Trophoblast cell (in vitro differentiated cells and primary cell): ENCODE measurements at regions not wholly inside any gene's neighbourhood (a gene's known extent, or its start where the extent isn't known, plus 50 kb on each side); places are given as distances from the start of the nearest gene placed in this dataset.

ENCODE experiments used
- DNase-seq, 2 donors: peaks; one replicate each; pipeline ENCODE4 v3.0.0-alpha.2; 2016
- H2AFZ ChIP-seq: 2 replicates; pipeline ENCODE4 v1.6.1; 2013; ENCODE audit warnings: low read length, moderate library complexity, mild to moderate bottlenecking; ENCODE audit not compliant: insufficient read depth, poor library complexity
- H2AK5ac ChIP-seq: 2 replicates; pipeline ENCODE4 v1.6.1; 2013; ENCODE audit warnings: mild to moderate bottlenecking, low read length
- H2BK120ac ChIP-seq: 2 replicates; pipeline ENCODE4 v1.6.1; 2013; ENCODE audit warnings: low read length, mild to moderate bottlenecking, moderate library complexity; ENCODE audit not compliant: insufficient read depth, poor library complexity
- H2BK12ac ChIP-seq: 2 replicates; pipeline ENCODE4 v1.6.1; 2013; ENCODE audit warnings: mild to moderate bottlenecking, low read length, moderate library complexity
- H2BK5ac ChIP-seq: 2 replicates; pipeline ENCODE4 v1.6.1; 2013; ENCODE audit warnings: low read length, low read depth, moderate library complexity, mild to moderate bottlenecking; ENCODE audit not compliant: poor library complexity
- H3K14ac ChIP-seq: 2 replicates; pipeline ENCODE4 v1.6.1; 2013; ENCODE audit warnings: mild to moderate bottlenecking, low read length
- H3K18ac ChIP-seq: 2 replicates; pipeline ENCODE4 v1.6.1; 2013; ENCODE audit warnings: mild to moderate bottlenecking, low read length
- H3K23ac ChIP-seq: 2 replicates; pipeline ENCODE4 v1.6.1; 2013; ENCODE audit warnings: low read length
- H3K27ac ChIP-seq: 2 replicates; pipeline ENCODE4 v1.5.1; 2013; ENCODE audit warnings: low read depth, mild to moderate bottlenecking, inconsistent platforms, low read length, moderate library complexity
- H3K27me3 ChIP-seq: 2 replicates; pipeline ENCODE4 v1.6.1; 2013; ENCODE audit warnings: inconsistent platforms, mild to moderate bottlenecking, low read length, moderate library complexity; ENCODE audit not compliant: insufficient read depth
- H3K36me3 ChIP-seq, 2 experiments: 1 replicate in 1 of 2; 2 replicates in 1 of 2; pipeline ENCODE4 v1.6.1; 2013; ENCODE audit warnings: low read length in 2 of 2, mild to moderate bottlenecking in 2 of 2, moderate library complexity in 1 of 2; ENCODE audit not compliant: insufficient read depth in 2 of 2, control insufficient read depth in 1 of 2
- H3K4ac ChIP-seq: 2 replicates; pipeline ENCODE4 v1.6.1; 2013; ENCODE audit warnings: low read depth, mild to moderate bottlenecking, low read length, moderate library complexity
- H3K4me1 ChIP-seq, 2 experiments: 1 replicate in 1 of 2; 2 replicates in 1 of 2; pipeline ENCODE4 v1.6.1; 2013; ENCODE audit warnings: low read length in 2 of 2, mild to moderate bottlenecking in 2 of 2, moderate library complexity in 1 of 2; ENCODE audit not compliant: insufficient read depth in 2 of 2, control insufficient read depth in 1 of 2
- H3K4me2 ChIP-seq: 2 replicates; pipeline ENCODE4 v1.6.1; 2013; ENCODE audit warnings: inconsistent platforms, mild to moderate bottlenecking, low read length, moderate library complexity
- H3K4me3 ChIP-seq: 2 replicates; pipeline ENCODE4 v1.5.1; 2013; ENCODE audit warnings: mild to moderate bottlenecking, low read depth, low read length, inconsistent platforms
- H3K79me1 ChIP-seq: one replicate; pipeline ENCODE4 v1.6.1; 2013; ENCODE audit warnings: low read length
- H3K79me2 ChIP-seq: 2 replicates; pipeline ENCODE4 v1.6.1; 2013; ENCODE audit warnings: low read length, mild to moderate bottlenecking; ENCODE audit not compliant: control insufficient read depth, insufficient read depth, poor library complexity
- H3K9ac ChIP-seq: 2 replicates; pipeline ENCODE4 v1.6.1; 2013; ENCODE audit warnings: mild to moderate bottlenecking, low read length
- H3K9me3 ChIP-seq: 2 replicates; pipeline ENCODE4 v1.6.1; 2013; ENCODE audit warnings: low read depth, mild to moderate bottlenecking, control low read depth, inconsistent platforms, low read length; ENCODE audit not compliant: insufficient read depth
- H4K12ac ChIP-seq: 2 replicates; pipeline ENCODE4 v1.6.1; 2013; ENCODE audit warnings: low read depth, mild to moderate bottlenecking, low read length, moderate library complexity
- H4K8ac ChIP-seq: 2 replicates; pipeline ENCODE4 v1.6.1; 2013; ENCODE audit warnings: low read depth, mild to moderate bottlenecking, low read length, moderate library complexity
- H4K91ac ChIP-seq: one replicate; pipeline ENCODE4 v1.6.1; 2013; ENCODE audit warnings: low read depth, mild to moderate bottlenecking, low read length, moderate library complexity
- WGBS: extraction: QIAGEN DNeasy Blood & Tissue Kit; methylation state at CpG from one replicate; pipeline ENCODE4 v1.1.7; 2013; ENCODE audit warnings: missing lambda C conversion rate; ENCODE audit not compliant: insufficient read length, insufficient coverage; ENCODE audit errors: extremely low coverage; 5-methylcytosine and 5-hydroxymethylcytosine counted together

- H3K79me1 ChIP-seq: no peaks in the 10 kb centered on the region
- H4K12ac ChIP-seq: no peak overlapping the region
- H3K9me3 ChIP-seq: no peaks in the 10 kb centered on the region
- H3K4me2 ChIP-seq: no peak overlapping the region
- H4K8ac ChIP-seq: no peak overlapping the region
- no peak overlapping the region for H4K91ac ChIP-seq
- no peak overlapping the region for H3K4ac ChIP-seq
- H3K36me3 ChIP-seq: no peaks in the 10 kb centered on the region
- no peak overlapping the region for H2BK12ac ChIP-seq
- H3K27me3 ChIP-seq: no peaks in the 10 kb centered on the region
- no peak overlapping the region for H3K27ac ChIP-seq
- no peak overlapping the region for H3K18ac ChIP-seq
- H2BK120ac ChIP-seq: no peak overlapping the region
- WGBS: no CpG with 5 or more reads among the region's 2 CpGs
- no peak overlapping the region for H3K23ac ChIP-seq
- H3K79me2 ChIP-seq: no peaks in the 10 kb centered on the region
- H2AFZ ChIP-seq: no peak overlapping the region
- H3K14ac ChIP-seq: no peak overlapping the region
- H3K4me1 ChIP-seq: no peaks in the 10 kb centered on the region
- DNase-seq: no peak
- H2AK5ac ChIP-seq: no peak overlapping the region
- no peak overlapping the region for H2BK5ac ChIP-seq
- no peak overlapping the region for H3K9ac ChIP-seq
- H3K4me3 ChIP-seq: no peak overlapping the region
These were observed 543.1 kb upstream of the IRAK1BP1 start for GRCh38 chr6:78324213-78324612.

GRCh38 chr6:78340755-78341154 lies 526.6 kb upstream of the IRAK1BP1 start:
- no peaks in the 10 kb centered on the region for H3K9me3 ChIP-seq
- no peak overlapping the region for H4K91ac ChIP-seq
- no peak overlapping the region for H3K14ac ChIP-seq
- H3K18ac ChIP-seq: no peak overlapping the region
- no peak overlapping the region for H2AK5ac ChIP-seq
- H4K12ac ChIP-seq: no peak overlapping the region
- H3K27ac ChIP-seq: no peak overlapping the region
- H3K4ac ChIP-seq: no peak overlapping the region
- H2BK12ac ChIP-seq: no peak overlapping the region
- H3K4me2 ChIP-seq: no peak overlapping the region
- H3K23ac ChIP-seq: no peak overlapping the region
- H3K27me3 ChIP-seq: no peaks in the 10 kb centered on the region
- no peak overlapping the region for H4K8ac ChIP-seq
- no peak overlapping the region for H3K4me3 ChIP-seq
- no peak overlapping the region for H2BK5ac ChIP-seq
- no peaks in the 10 kb centered on the region for H3K79me1 ChIP-seq
- no peak overlapping the region for H2AFZ ChIP-seq
- H3K4me1 ChIP-seq: no peaks in the 10 kb centered on the region
- H3K9ac ChIP-seq: no peak overlapping the region
- no peaks in the 10 kb centered on the region for H3K36me3 ChIP-seq
- no peak overlapping the region for H2BK120ac ChIP-seq
- H3K79me2 ChIP-seq: no peaks in the 10 kb centered on the region
- DNase-seq: no peak

- Histone ChIP-seq H3K79me1 (no peaks in the 10 kb centered on the region), H3K27ac (no peak overlapping the region), H4K8ac (no peak overlapping the region), H3K4me2 (no peak overlapping the region), H3K9ac (no peak overlapping the region), H2AK5ac (no peak overlapping the region), H3K79me2 (no peaks in the 10 kb centered on the region), H3K4me3 (no peak overlapping the region), H3K14ac (no peak overlapping the region), H4K12ac (no peak overlapping the region), H2BK120ac (no peak overlapping the region), H2BK12ac (no peak overlapping the region), H3K36me3 (no peaks in the 10 kb centered on the region), H3K9me3 (no peaks in the 10 kb centered on the region), H2BK5ac (no peak overlapping the region), H3K4me1 (no peaks in the 10 kb centered on the region), H2AFZ (no peak overlapping the region), H3K4ac (no peak overlapping the region), H3K27me3 (no peaks in the 10 kb centered on the region), H3K23ac (no peak overlapping the region), H3K18ac (no peak overlapping the region), H4K91ac (no peak overlapping the region)
- no peak for DNase-seq
- no CpG with 5 or more reads among the region's 2 CpGs for WGBS
These were observed 521.5 kb upstream of the IRAK1BP1 start for GRCh38 chr6:78345882-78346281.

DNA sequence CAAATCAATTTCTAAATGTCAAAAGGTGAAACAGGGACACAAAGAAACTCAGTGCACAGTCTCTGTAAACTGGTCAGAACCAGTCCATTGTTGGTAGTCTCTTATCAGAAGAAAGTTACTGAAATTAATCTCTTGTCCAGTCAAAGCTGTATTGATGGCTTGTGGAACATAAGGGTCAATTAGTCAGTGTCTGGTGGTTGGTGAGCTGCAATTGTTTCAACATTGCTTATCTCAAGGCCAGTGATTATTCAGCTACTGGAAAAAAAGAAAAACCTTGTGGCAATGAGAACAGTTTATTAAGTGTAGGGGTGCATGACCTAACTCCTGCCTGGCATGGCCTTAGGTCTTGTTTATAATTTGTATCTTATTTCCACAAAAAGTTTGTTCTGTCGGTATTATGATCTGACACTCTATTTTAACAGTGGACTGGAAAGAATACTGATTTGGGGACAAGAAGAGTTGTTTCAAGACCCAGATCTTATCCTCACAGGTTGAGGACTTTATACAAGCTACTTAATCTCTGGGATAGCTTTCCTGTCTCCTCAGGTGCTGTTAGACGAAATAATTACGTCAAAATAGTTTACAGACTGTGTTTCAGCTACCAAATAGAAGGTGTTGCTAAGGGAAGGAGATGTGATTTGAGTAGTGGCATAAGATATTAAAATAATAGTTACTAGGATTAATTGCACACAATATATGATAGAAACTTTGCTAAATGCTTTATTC lies 520.0 kb upstream of the IRAK1BP1 start:
- H3K4me1 ChIP-seq: no peaks in the 10 kb centered on the region
- no peaks in the 10 kb centered on the region for H3K9me3 ChIP-seq
- H3K79me2 ChIP-seq: no peaks in the 10 kb centered on the region
- no peaks in the 10 kb centered on the region for H3K36me3 ChIP-seq
- H3K23ac ChIP-seq: no peak overlapping the region
- H3K4ac ChIP-seq: no peak overlapping the region
- no peak overlapping the region for H2AFZ ChIP-seq
- H4K8ac ChIP-seq: no peak overlapping the region
- no peak overlapping the region for H3K4me3 ChIP-seq
- no peak for DNase-seq
- H3K14ac ChIP-seq: no peak overlapping the region
- no peak overlapping the region for H2BK12ac ChIP-seq
- H2BK5ac ChIP-seq: no peak overlapping the region
- no peaks in the 10 kb centered on the region for H3K79me1 ChIP-seq
- no peak overlapping the region for H3K9ac ChIP-seq
- H3K4me2 ChIP-seq: no peak overlapping the region
- H2AK5ac ChIP-seq: no peak overlapping the region
- no peak overlapping the region for H2BK120ac ChIP-seq
- no peak overlapping the region for H4K91ac ChIP-seq
- H3K27me3 ChIP-seq: no peaks in the 10 kb centered on the region
- WGBS: no CpG with 5 or more reads among the region's 3 CpGs
- no peak overlapping the region for H4K12ac ChIP-seq
- no peak overlapping the region for H3K18ac ChIP-seq
- H3K27ac ChIP-seq: no peak overlapping the region
